Mesothelial cell of epicardium (in vitro differentiated cells): ENCODE measurements at regions not wholly inside any gene's neighbourhood (a gene's known extent, or its start where the extent isn't known, plus 50 kb on each side); places are given as distances from the start of the nearest gene placed in this dataset.

Experiments used
- DNase-seq, 2 experiments: peaks; one replicate each; pipeline ENCODE4 v3.0.0; 2021; ENCODE audit warnings: low spot score in 2 of 2; ENCODE audit not compliant: unreplicated experiment in 2 of 2
- H3K27ac Mint-ChIP-seq: 2 replicates; pipeline ENCODE4 v1.8.0; 2021; ENCODE audit warnings: mixed read lengths
- H3K27me3 Mint-ChIP-seq: 2 replicates; pipeline ENCODE4 v1.8.0; 2021; ENCODE audit warnings: low read depth, mixed read lengths
- H3K36me3 Mint-ChIP-seq: 2 replicates; pipeline ENCODE4 v1.8.0; 2021; ENCODE audit warnings: mixed read lengths
- H3K4me1 Mint-ChIP-seq: 2 replicates; pipeline ENCODE4 v1.8.0; 2021; ENCODE audit warnings: mixed read lengths
- H3K4me3 Mint-ChIP-seq: 2 replicates; pipeline ENCODE4 v1.8.0; 2021; ENCODE audit warnings: mild to moderate bottlenecking, moderate library complexity, mixed read lengths
- H3K9me3 Mint-ChIP-seq: 2 replicates; pipeline ENCODE4 v1.8.0; 2021; ENCODE audit warnings: mixed read lengths
- CTCF ChIP-seq: fragments of 200-600 bp; sonication (generic); IDR thresholded peaks from one replicate; pipeline ENCODE4 v1.5.0; 2021; ENCODE audit warnings: antibody characterized with exemption; ENCODE audit not compliant: unreplicated experiment

GRCh38 chr14:95463171-95463901 lies 53.1 kb downstream of the SYNE3 start:
- Mint-ChIP-seq H3K27ac (no peak overlapping the region), H3K27me3 (peaks cover 56% of the 10 kb centered on the region), H3K4me1 (peaks cover 7% of the 10 kb centered on the region), H3K9me3 (no peaks in the 10 kb centered on the region), H3K36me3 (no peaks in the 10 kb centered on the region), H3K4me3 (no peak overlapping the region)
- no peak for DNase-seq
- no peak for TF ChIP-seq CTCF

GRCh38 chr14:95462491-95462890 lies 54.0 kb downstream of the SYNE3 start:
- H3K4me3 Mint-ChIP-seq: no peak overlapping the region

GRCh38 chr14:95460647-95461478 lies 55.6 kb downstream of the SYNE3 start:
- Mint-ChIP-seq H3K27ac (no peak overlapping the region), H3K36me3 (no peaks in the 10 kb centered on the region), H3K4me1 (peaks cover 7% of the 10 kb centered on the region), H3K4me3 (peak overlapping the region; percentile 28), H3K9me3 (no peaks in the 10 kb centered on the region), H3K27me3 (peaks cover 67% of the 10 kb centered on the region)
- TF ChIP-seq CTCF: no peak
- DNase-seq: no peak

More at GRCh38 chr14:95462491-95462890, 54.0 kb downstream of the SYNE3 start:
- Mint-ChIP-seq H3K27me3 (peaks cover 64% of the 10 kb centered on the region), H3K36me3 (no peaks in the 10 kb centered on the region), H3K4me1 (peaks cover 7% of the 10 kb centered on the region), H3K9me3 (no peaks in the 10 kb centered on the region), H3K27ac (no peak overlapping the region)
- DNase-seq: no peak
- TF ChIP-seq CTCF: no peak

- Mint-ChIP-seq H3K4me3 (no peak overlapping the region), H3K27me3 (peaks cover 63% of the 10 kb centered on the region)
These were observed 57.5 kb downstream of the SYNE3 start for GRCh38 chr14:95458906-95459305.

GRCh38 chr14:95458459-95458858 lies 58.0 kb downstream of the SYNE3 start:
- no peak for TF ChIP-seq CTCF
- H3K36me3 Mint-ChIP-seq: no peaks in the 10 kb centered on the region

More at GRCh38 chr14:95458906-95459305, 57.5 kb downstream of the SYNE3 start:
- no peak for TF ChIP-seq CTCF
- H3K9me3 Mint-ChIP-seq: no peaks in the 10 kb centered on the region
- no peaks in the 10 kb centered on the region for H3K36me3 Mint-ChIP-seq
- DNase-seq: no peak
- peaks cover 7% of the 10 kb centered on the region for H3K4me1 Mint-ChIP-seq
- H3K27ac Mint-ChIP-seq: no peak overlapping the region

More at GRCh38 chr14:95458459-95458858, 58.0 kb downstream of the SYNE3 start:
- peaks cover 7% of the 10 kb centered on the region for H3K4me1 Mint-ChIP-seq
- no peaks in the 10 kb centered on the region for H3K9me3 Mint-ChIP-seq
- no peak overlapping the region for H3K4me3 Mint-ChIP-seq
- DNase-seq: no peak
- H3K27ac Mint-ChIP-seq: no peak overlapping the region
- H3K27me3 Mint-ChIP-seq: peaks cover 59% of the 10 kb centered on the region
